ENCODE measurements at regions not wholly inside any gene's neighbourhood (a gene's known extent, or its start where the extent isn't known, plus 50 kb on each side); places are given as distances from the start of the nearest gene placed in this dataset.
A peak's percentile ranks its signal among the peaks of the same experiment; 100 is the strongest.

DNA sequence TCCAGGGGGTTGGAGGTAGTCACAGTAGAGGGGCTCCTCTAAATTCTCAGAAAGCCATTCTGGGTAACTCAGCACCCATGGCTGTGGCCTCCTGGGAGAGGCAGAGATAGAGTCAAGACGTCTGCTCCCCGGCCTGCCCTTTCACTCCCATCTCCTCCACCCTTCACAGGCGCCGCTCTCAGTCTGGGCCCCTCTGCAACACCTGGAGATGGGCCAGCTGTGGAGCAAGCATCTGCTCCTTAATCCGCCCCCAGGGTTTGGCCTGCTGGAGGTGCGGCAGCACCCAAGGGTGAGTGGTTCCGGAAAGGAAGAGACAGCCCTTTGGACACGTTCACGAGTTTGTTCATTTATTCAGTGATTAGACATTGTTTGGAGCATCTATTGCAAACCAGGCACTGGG is 271.3 kb downstream of the BMP7 start:
- H3K36me3 ChIP-seq = no peaks in the 10 kb centered on the region
- H3K4me3 ChIP-seq = no peak overlapping the region
- intact Hi-C loops (cut with DNase I) = no loop called here
- no peak for DNase-seq (ENCODE audit: extremely low spot score in 2 of 2)
- TF ChIP-seq, protein P1, sequence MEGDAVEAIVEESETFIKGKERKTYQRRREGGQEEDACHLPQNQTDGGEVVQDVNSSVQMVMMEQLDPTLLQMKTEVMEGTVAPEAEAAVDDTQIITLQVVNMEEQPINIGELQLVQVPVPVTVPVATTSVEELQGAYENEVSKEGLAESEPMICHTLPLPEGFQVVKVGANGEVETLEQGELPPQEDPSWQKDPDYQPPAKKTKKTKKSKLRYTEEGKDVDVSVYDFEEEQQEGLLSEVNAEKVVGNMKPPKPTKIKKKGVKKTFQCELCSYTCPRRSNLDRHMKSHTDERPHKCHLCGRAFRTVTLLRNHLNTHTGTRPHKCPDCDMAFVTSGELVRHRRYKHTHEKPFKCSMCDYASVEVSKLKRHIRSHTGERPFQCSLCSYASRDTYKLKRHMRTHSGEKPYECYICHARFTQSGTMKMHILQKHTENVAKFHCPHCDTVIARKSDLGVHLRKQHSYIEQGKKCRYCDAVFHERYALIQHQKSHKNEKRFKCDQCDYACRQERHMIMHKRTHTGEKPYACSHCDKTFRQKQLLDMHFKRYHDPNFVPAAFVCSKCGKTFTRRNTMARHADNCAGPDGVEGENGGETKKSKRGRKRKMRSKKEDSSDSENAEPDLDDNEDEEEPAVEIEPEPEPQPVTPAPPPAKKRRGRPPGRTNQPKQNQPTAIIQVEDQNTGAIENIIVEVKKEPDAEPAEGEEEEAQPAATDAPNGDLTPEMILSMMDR (IDR thresholded peaks at IDR 0.05) = no peak
- no peak for TF ChIP-seq POLR2A (IDR thresholded peaks at IDR 0.05)
- TF ChIP-seq POLR2AphosphoS5 (IDR thresholded peaks at IDR 0.05; ENCODE audit: insufficient read depth in 1 of 2, low read depth in 1 of 2) = no peak
- no peak overlapping the region for H3K27ac ChIP-seq
- H3K4me1 ChIP-seq = peaks cover 4% of the 10 kb centered on the region
- no peaks in the 10 kb centered on the region for H3K9me3 ChIP-seq
- H3K27me3 ChIP-seq = no peaks in the 10 kb centered on the region

DNA sequence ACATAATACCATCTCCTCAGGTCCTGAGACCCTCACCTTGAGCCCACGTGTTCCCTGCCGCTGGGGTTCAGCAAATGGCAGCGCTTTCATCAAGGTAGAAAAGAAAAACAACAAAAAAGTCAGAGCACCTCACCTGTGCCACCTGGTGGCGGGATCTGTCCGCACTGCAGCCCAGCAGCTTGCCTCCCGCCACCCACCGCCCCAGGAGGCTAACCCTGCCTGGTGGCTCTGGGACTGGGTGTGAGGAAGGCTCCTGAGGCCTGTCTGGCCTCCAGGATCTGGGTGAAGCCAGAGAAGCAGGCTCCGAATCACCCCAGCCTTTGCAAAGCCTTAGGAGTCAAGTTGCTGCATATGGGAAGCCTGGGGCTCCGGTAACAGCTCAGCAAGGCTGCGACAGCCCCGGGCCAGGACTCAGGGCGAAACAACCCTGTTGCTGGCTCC is 270.8 kb downstream of the BMP7 start:
- Histone ChIP-seq H3K27ac (no peak overlapping the region), H3K4me3 (no peak overlapping the region), H3K27me3 (no peaks in the 10 kb centered on the region), H3K9me3 (no peaks in the 10 kb centered on the region), H3K4me1 (peaks cover 4% of the 10 kb centered on the region), H3K36me3 (no peaks in the 10 kb centered on the region)
- DNase-seq (ENCODE audit: extremely low spot score in 2 of 2) = no peak
- TF ChIP-seq, protein P1 (IDR thresholded peaks at IDR 0.05) = peak in 1 of 3 experiments; percentile 14
- TF ChIP-seq POLR2A (IDR thresholded peaks at IDR 0.05) (no peak), POLR2AphosphoS5 (IDR thresholded peaks at IDR 0.05; ENCODE audit: insufficient read depth in 1 of 2, low read depth in 1 of 2) (no peak)
- intact Hi-C loops (cut with DNase I) = no loop called here

DNA sequence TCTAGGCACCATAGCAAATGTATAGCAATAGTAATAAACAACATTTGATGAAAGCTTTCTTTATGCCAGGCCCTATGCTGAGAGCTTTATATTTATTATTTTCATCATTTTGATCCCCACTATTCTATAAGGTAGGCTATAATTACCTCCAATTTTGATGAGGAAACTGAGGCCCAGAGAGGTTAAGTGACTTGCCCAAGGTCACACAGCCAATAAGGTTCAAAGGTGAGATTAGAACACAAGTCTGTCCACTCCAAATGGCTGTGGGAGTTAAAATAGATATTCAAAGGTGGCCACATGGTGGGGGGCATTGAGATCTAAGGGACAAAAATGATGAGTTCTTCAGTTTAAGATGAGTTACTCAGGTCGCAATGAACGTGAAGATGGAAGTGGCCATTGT is 269.9 kb downstream of the BMP7 start:
- no peak overlapping the region for H3K4me3 ChIP-seq
- intact Hi-C loops (cut with DNase I) = no loop called here
- TF ChIP-seq, protein P1 (IDR thresholded peaks at IDR 0.05) = no peak
- TF ChIP-seq POLR2A (IDR thresholded peaks at IDR 0.05) (no peak), POLR2AphosphoS5 (IDR thresholded peaks at IDR 0.05; ENCODE audit: insufficient read depth in 1 of 2, low read depth in 1 of 2) (no peak)
- no peak for DNase-seq (ENCODE audit: extremely low spot score in 2 of 2)
- no peaks in the 10 kb centered on the region for H3K36me3 ChIP-seq
- no peak overlapping the region for H3K27ac ChIP-seq
- H3K4me1 ChIP-seq = peaks cover 4% of the 10 kb centered on the region
- no peaks in the 10 kb centered on the region for H3K27me3 ChIP-seq
- no peaks in the 10 kb centered on the region for H3K9me3 ChIP-seq

DNA sequence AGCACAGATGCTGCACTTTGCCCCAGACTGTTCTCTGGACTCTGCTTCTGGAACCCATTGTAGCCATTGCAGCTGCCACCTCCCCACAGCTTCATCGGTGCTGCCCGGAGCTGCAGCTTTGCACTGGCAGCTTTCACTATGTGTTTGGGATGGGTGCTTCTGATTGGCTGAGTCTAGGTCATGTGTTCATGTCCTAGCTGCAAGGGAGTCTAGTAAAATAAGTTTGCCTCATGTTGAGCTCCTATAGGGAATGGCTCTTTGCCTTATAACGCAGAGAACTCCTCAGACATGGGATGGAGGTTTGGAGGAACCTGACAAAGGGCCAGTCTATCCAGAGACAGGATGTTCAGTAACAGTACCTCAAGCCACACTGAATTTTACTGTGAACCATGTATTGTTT is 268.0 kb downstream of the BMP7 start:
- Histone ChIP-seq H3K27me3 (no peaks in the 10 kb centered on the region), H3K4me3 (no peak overlapping the region), H3K27ac (no peak overlapping the region), H3K9me3 (no peaks in the 10 kb centered on the region), H3K4me1 (peaks cover 4% of the 10 kb centered on the region), H3K36me3 (no peaks in the 10 kb centered on the region)
- no peak for DNase-seq (ENCODE audit: extremely low spot score in 2 of 2)
- TF ChIP-seq POLR2AphosphoS5 (IDR thresholded peaks at IDR 0.05; ENCODE audit: insufficient read depth in 1 of 2, low read depth in 1 of 2) (no peak), POLR2A (IDR thresholded peaks at IDR 0.05) (no peak)
- TF ChIP-seq, protein P1 (IDR thresholded peaks at IDR 0.05) = no peak
- intact Hi-C loops (cut with DNase I) = no loop called here

DNA sequence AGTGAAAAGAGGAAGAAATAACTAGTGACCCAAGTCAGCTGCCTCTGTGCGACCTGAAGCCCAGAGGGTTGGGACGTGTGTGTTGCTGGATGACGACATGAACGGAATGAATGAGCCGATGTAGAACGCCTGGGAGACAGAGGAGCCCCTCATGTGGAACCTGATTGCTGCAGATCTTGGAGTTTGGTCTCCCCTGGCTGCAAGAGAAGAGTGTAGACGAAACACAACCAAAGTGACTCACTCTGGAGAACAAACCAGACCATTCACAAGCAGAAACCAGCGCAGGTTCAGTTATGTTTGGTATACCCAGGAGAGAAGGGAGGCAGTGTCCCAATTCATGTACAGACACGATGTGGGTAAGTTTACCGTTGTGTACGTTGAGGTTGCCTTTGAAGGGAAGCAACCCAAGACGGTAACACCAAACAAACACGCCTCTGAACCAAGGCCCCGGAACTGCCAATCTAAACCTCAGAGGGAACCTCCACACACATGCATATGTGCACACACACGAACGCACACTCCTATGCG is 265.9 kb downstream of the BMP7 start:
- H3K9me3 ChIP-seq = no peaks in the 10 kb centered on the region
- no peaks in the 10 kb centered on the region for H3K27me3 ChIP-seq
- no peak overlapping the region for H3K4me3 ChIP-seq
- H3K27ac ChIP-seq = no peak overlapping the region
- TF ChIP-seq POLR2AphosphoS5 (IDR thresholded peaks at IDR 0.05; ENCODE audit: insufficient read depth in 1 of 2, low read depth in 1 of 2) (no peak), POLR2A (IDR thresholded peaks at IDR 0.05) (no peak)
- TF ChIP-seq, protein P1 (IDR thresholded peaks at IDR 0.05) = no peak
- DNase-seq (ENCODE audit: extremely low spot score in 2 of 2) = no peak
- H3K4me1 ChIP-seq = no peaks in the 10 kb centered on the region
- intact Hi-C loops (cut with DNase I) = no loop called here
- no peaks in the 10 kb centered on the region for H3K36me3 ChIP-seq

All from vagina (tissue), 2 donors.